Heart right ventricle (tissue), 16 donors: ENCODE measurements at regions not wholly inside any gene's neighbourhood (a gene's known extent, or its start where the extent isn't known, plus 50 kb on each side); places are given as distances from the start of the nearest gene placed in this dataset.

Experiments used
- ATAC-seq, 8 donors: fragments of 200-7000 bp; cut with Tn5 transposase; one replicate each; pipeline ENCODE4 v1.9.1; 2020; ENCODE audit warnings: mild to moderate bottlenecking in 8 of 8, moderate library complexity in 8 of 8, moderate number of reproducible peaks in 1 of 8
- DNase-seq, 2 donors: peaks; one replicate each; pipeline ENCODE4 v3.0.0-alpha.2; 2020
- H3K27ac ChIP-seq, 10 donors: fragments of 200-600 bp; sonication (generic) in 2 of 10; one replicate each; pipeline versions ENCODE4 v1.5.0 to v1.8.0; 2020 to 2022; ENCODE audit warnings: mild to moderate bottlenecking in 3 of 10
- H3K27me3 ChIP-seq, 7 donors: fragments of 200-600 bp; one replicate each; pipeline ENCODE4 v1.8.0; 2021 to 2022; ENCODE audit warnings: mild to moderate bottlenecking in 2 of 7
- H3K36me3 ChIP-seq, 9 donors: fragments of 200-600 bp; sonication (generic) in 1 of 9; one replicate each; pipeline versions ENCODE4 v1.5.0 to v1.8.0; 2020 to 2022; ENCODE audit warnings: mild to moderate bottlenecking in 2 of 9
- H3K4me1 ChIP-seq, 9 donors: fragments of 200-600 bp; sonication (generic) in 1 of 9; one replicate each; pipeline versions ENCODE4 v1.5.0 to v1.8.0; 2020 to 2022; ENCODE audit warnings: mild to moderate bottlenecking in 4 of 9
- H3K4me3 ChIP-seq, 10 donors: fragments of 200-600 bp; sonication (generic) in 2 of 10; one replicate each; pipeline versions ENCODE4 v1.5.0 to v1.8.0; 2020 to 2022; ENCODE audit warnings: mild to moderate bottlenecking in 7 of 10, moderate library complexity in 2 of 10
- H3K9me3 ChIP-seq, 11 donors: fragments of 200-600 bp in 10 of 11; sonication (generic) in 2 of 11; one replicate each; pipeline versions ENCODE4 v1.5.0 to v1.8.0; 2013 to 2022; ENCODE audit warnings: mild to moderate bottlenecking in 2 of 11, control low read depth in 1 of 11, moderate library complexity in 1 of 11
- CTCF ChIP-seq, 9 donors: fragments of 200-600 bp; sonication (generic) in 2 of 9; IDR thresholded peaks; one replicate each; pipeline versions ENCODE4 v1.5.0 to v1.8.0; 2021 to 2022; ENCODE audit warnings: antibody characterized with exemption in 9 of 9, mild to moderate bottlenecking in 5 of 9, moderate library complexity in 1 of 9
- WGBS, 2 donors: extraction: QIAGEN DNeasy Blood & Tissue Kit; methylation state at CpG; one replicate each; pipeline ENCODE4 v1.1.7; 2013; ENCODE audit warnings: inconsistent platforms in 1 of 2; 5-methylcytosine and 5-hydroxymethylcytosine counted together
- intact Hi-C, 10 donors: fragments of 100-400 bp; cut with DNase I; formaldehyde crosslinking; loops; one replicate each; pipeline versions ENCODE4 v1.11.1 to v1.14.2; 2022
- donor health status: Arrhythmogenic right ventricular cardiomyopathy.
- donor health status: ischemic (EF 13 %, LVEDD 7.1; RV severe dilation, severe dysfunction).
- donor health status: healthy with polysubstance abuse.
- donor health status: DM: no; HTN: yes; CAD: no.
- donor health status: DM: no; HTN: no; CAD: no.
- donor health status: ischemic (EF 25% LVEDD 6.9; RV normal size, moderate dysfunction).
- donor health status: ischemic (EF 25% LVEDD 5.7; RV mildly dilated, moderate dysfunction).
- donor health status: healthy.
- donor health status: DM: yes; HTN: yes; CAD: no.
- donor health status: Ischemic cardiomyopathy.
- donor health status: ischemic (EF 35%, LVEDD 5.7; RV mildly dilated, moderate dysfunction).
- donor health status: nonischemic (EF 11% LVEDD 7.7; RV severe dilation, severe dysfunction).
- donor health status: DM: yes; HTN: yes; CAD: no.
- donor health status: PGD.
- donor health status: ischemic (EF 29% LVEDD 5.4; RV normal size, mild dysfunction).
- donor health status: nonischemic (EF 23%, LVEDD 6.1; RV moderate dilation, normal function).

GRCh38 chr15:62323353-62323890 lies 158.3 kb upstream of the C2CD4B start:
- Histone ChIP-seq H3K4me1 (no peaks in the 10 kb centered on the region), H3K27me3 (peaks cover 0 to 26% (median 8%) of the 10 kb centered on the region in 7 donors), H3K9me3 (no peaks in the 10 kb centered on the region), H3K36me3 (no peaks in the 10 kb centered on the region), H3K4me3 (no peak overlapping the region), H3K27ac (no peak overlapping the region)
- WGBS, 2 donors: 50 to 55% methylated on average over 8 of the region's 8 CpGs
- intact Hi-C loops: no loop called here
- ATAC-seq: no peak
- TF ChIP-seq CTCF (IDR thresholded peaks at IDR 0.05): no peak
- no peak for DNase-seq

DNA sequence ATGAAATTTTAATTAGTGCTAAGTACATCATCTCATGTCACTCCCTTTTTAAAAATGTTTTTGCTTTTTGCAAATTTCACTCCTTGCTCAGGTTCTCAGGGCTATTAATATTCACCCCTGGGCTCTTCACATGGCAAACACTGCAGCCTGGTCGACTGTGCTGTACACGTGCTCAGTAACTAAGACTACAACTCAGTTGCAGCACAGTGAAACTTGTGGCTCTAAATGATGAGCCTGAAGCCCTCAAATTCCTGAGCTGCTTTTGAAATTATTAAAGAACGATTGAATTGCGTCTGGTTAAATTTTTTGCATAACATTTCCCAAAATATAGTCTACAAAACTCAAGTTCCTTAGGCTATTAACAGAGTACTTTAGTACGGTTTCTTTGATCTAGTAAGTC lies 159.3 kb upstream of the C2CD4B start:
- no peak for TF ChIP-seq CTCF (IDR thresholded peaks at IDR 0.05)
- no peaks in the 10 kb centered on the region for H3K36me3 ChIP-seq
- DNase-seq (no peak), ATAC-seq (no peak)
- intact Hi-C loops: no loop called here
- no peak overlapping the region for H3K4me3 ChIP-seq
- H3K9me3 ChIP-seq: no peaks in the 10 kb centered on the region
- H3K27ac ChIP-seq: no peak overlapping the region
- peaks cover 0 to 26% (median 8%) of the 10 kb centered on the region in 7 donors for H3K27me3 ChIP-seq
- H3K4me1 ChIP-seq: no peaks in the 10 kb centered on the region
- WGBS, 2 donors: 71 to 77% methylated on average over 5 of the region's 5 CpGs

GRCh38 chr15:62325597-62325996 lies 160.5 kb upstream of the C2CD4B start:
- DNase-seq: no peak
- H3K36me3 ChIP-seq: no peaks in the 10 kb centered on the region
- 72 to 77% methylated on average over 7 of the region's 7 CpGs for WGBS, 2 donors
- peaks cover 0 to 26% (median 8%) of the 10 kb centered on the region in 7 donors for H3K27me3 ChIP-seq
- no peak overlapping the region for H3K4me3 ChIP-seq
- ATAC-seq: no peak
- H3K27ac ChIP-seq: no peak overlapping the region
- H3K9me3 ChIP-seq: no peaks in the 10 kb centered on the region
- H3K4me1 ChIP-seq: no peaks in the 10 kb centered on the region
- no peak for TF ChIP-seq CTCF (IDR thresholded peaks at IDR 0.05)
- intact Hi-C loops: no loop called here

GRCh38 chr15:62326460-62327011 lies 161.5 kb upstream of the C2CD4B start:
- no peak for TF ChIP-seq CTCF (IDR thresholded peaks at IDR 0.05)
- no peaks in the 10 kb centered on the region for H3K4me1 ChIP-seq
- H3K9me3 ChIP-seq: no peaks in the 10 kb centered on the region
- intact Hi-C loops: no loop called here
- no peaks in the 10 kb centered on the region for H3K36me3 ChIP-seq
- DNase-seq (no peak), ATAC-seq (no peak)
- WGBS, 2 donors: 76 to 87% methylated on average over 3 of the region's 3 CpGs
- no peak overlapping the region for H3K4me3 ChIP-seq
- H3K27me3 ChIP-seq: peaks cover 0 to 21% (median 8%) of the 10 kb centered on the region in 7 donors
- no peak overlapping the region for H3K27ac ChIP-seq
